CD4-positive, CD25-positive, alpha-beta regulatory T cell (primary cell): ENCODE measurements at regions not wholly inside any gene's neighbourhood (a gene's known extent, or its start where the extent isn't known, plus 50 kb on each side); places are given as distances from the start of the nearest gene placed in this dataset.

Experiments
- ATAC-seq, 2 donors: fragments of 150-1000 bp; cut with Tn5 transposase; one replicate each; pipeline ENCODE4 v1.10.0; 2021; ENCODE audit warnings: low read depth in 2 of 2, moderate number of reproducible peaks in 2 of 2, moderate library complexity in 1 of 2
- DNase-seq, 3 donors: peaks; one replicate each; pipeline versions ENCODE4 v3.0.0 to v3.0.0-alpha.2; 2012 to 2022; ENCODE audit warnings: mixed read lengths in 1 of 3
- H3K27ac ChIP-seq: one replicate; pipeline ENCODE4 v1.7.0; 2013; ENCODE audit warnings: mild to moderate bottlenecking, low read length; ENCODE audit not compliant: insufficient read depth, poor library complexity, severe bottlenecking
- H3K27me3 ChIP-seq: one replicate; pipeline ENCODE4 v1.7.0; 2013; ENCODE audit warnings: low read length; ENCODE audit not compliant: control insufficient read depth, insufficient read depth
- H3K36me3 ChIP-seq: one replicate; pipeline ENCODE4 v1.7.0; 2013; ENCODE audit warnings: mild to moderate bottlenecking, low read length, moderate library complexity; ENCODE audit not compliant: control insufficient read depth, insufficient read depth
- H3K4me1 ChIP-seq: 2 replicates; pipeline ENCODE4 v1.7.0; 2013; ENCODE audit warnings: mild to moderate bottlenecking, low read length; ENCODE audit not compliant: insufficient read depth, control insufficient read depth, poor library complexity, severe bottlenecking
- H3K4me3 ChIP-seq: one replicate; pipeline ENCODE4 v1.7.0; 2013; ENCODE audit warnings: low read depth, mild to moderate bottlenecking, low read length, moderate library complexity
- H3K9me3 ChIP-seq, 2 experiments: 1 replicate in 1 of 2; 2 replicates in 1 of 2; pipeline ENCODE4 v1.7.0; 2013; ENCODE audit warnings: low read length in 2 of 2, mild to moderate bottlenecking in 1 of 2, moderate library complexity in 1 of 2; ENCODE audit not compliant: control insufficient read depth in 2 of 2
- H3K27ac Mint-ChIP-seq, 3 donors: one replicate each; pipeline ENCODE4 v1.8.0; 2020 to 2022; ENCODE audit warnings: mild to moderate bottlenecking in 3 of 3, mixed read lengths in 3 of 3, moderate library complexity in 2 of 3
- H3K27me3 Mint-ChIP-seq: one replicate; pipeline ENCODE4 v1.8.0; 2022; ENCODE audit warnings: mild to moderate bottlenecking, mixed read lengths
- H3K36me3 Mint-ChIP-seq: one replicate; pipeline ENCODE4 v1.8.0; 2020; ENCODE audit warnings: mixed read lengths
- H3K4me1 Mint-ChIP-seq, 4 donors: one replicate each; pipeline ENCODE4 v1.8.0; 2020 to 2022; ENCODE audit warnings: mixed read lengths in 4 of 4, mild to moderate bottlenecking in 1 of 4
- H3K4me3 Mint-ChIP-seq, 4 donors: one replicate each; pipeline ENCODE4 v1.8.0; 2020 to 2022; ENCODE audit warnings: mild to moderate bottlenecking in 4 of 4, mixed read lengths in 4 of 4, moderate library complexity in 3 of 4
- H3K9me3 Mint-ChIP-seq, 7 donors: one replicate each; pipeline ENCODE4 v1.8.0; 2020 to 2022; ENCODE audit warnings: mixed read lengths in 7 of 7, mild to moderate bottlenecking in 3 of 7, moderate library complexity in 2 of 7

GRCh38 chr4:152070854-152071253 lies 310.0 kb upstream of the GATB start:
- no peaks in the 10 kb centered on the region for H3K9me3 ChIP-seq
- peak overlapping the region in 2 of 3 donors; percentile 27 to 64 for H3K27ac Mint-ChIP-seq

GRCh38 chr4:152068866-152069265 lies 308.1 kb upstream of the GATB start:
- H3K9me3 Mint-ChIP-seq = peaks cover 0 to 3% (median 0%) of the 10 kb centered on the region in 7 donors
- no peaks in the 10 kb centered on the region for H3K9me3 ChIP-seq
- H3K27ac ChIP-seq = no peak overlapping the region
- no peaks in the 10 kb centered on the region for H3K36me3 ChIP-seq
- no peak overlapping the region for H3K4me3 Mint-ChIP-seq
- H3K27ac Mint-ChIP-seq = peak overlapping the region in 2 of 3 donors; percentile 43 to 60
- H3K4me1 Mint-ChIP-seq = peaks cover 12 to 55% (median 19%) of the 10 kb centered on the region in 4 donors
- DNase-seq (no peak), ATAC-seq (no peak)
- H3K36me3 Mint-ChIP-seq = peaks cover 6% of the 10 kb centered on the region
- no peaks in the 10 kb centered on the region for H3K27me3 ChIP-seq
- H3K27me3 Mint-ChIP-seq = no peaks in the 10 kb centered on the region
- peaks cover 9% of the 10 kb centered on the region for H3K4me1 ChIP-seq
- H3K4me3 ChIP-seq = no peak overlapping the region

More at GRCh38 chr4:152070854-152071253, 310.0 kb upstream of the GATB start:
- Mint-ChIP-seq H3K4me1 (peaks cover 4 to 58% (median 20%) of the 10 kb centered on the region in 4 donors), H3K27me3 (no peaks in the 10 kb centered on the region), H3K9me3 (peaks cover 0 to 3% (median 0%) of the 10 kb centered on the region in 7 donors), H3K36me3 (peaks cover 6% of the 10 kb centered on the region), H3K4me3 (no peak overlapping the region)
- ATAC-seq (no peak), DNase-seq (no peak)
- Histone ChIP-seq H3K4me3 (no peak overlapping the region), H3K27ac (no peak overlapping the region), H3K4me1 (peaks cover 10% of the 10 kb centered on the region), H3K27me3 (no peaks in the 10 kb centered on the region), H3K36me3 (no peaks in the 10 kb centered on the region)

GRCh38 chr4:152065545-152065944 lies 304.7 kb upstream of the GATB start:
- no peaks in the 10 kb centered on the region for H3K36me3 ChIP-seq
- H3K9me3 ChIP-seq = no peaks in the 10 kb centered on the region
- Mint-ChIP-seq H3K27ac (peak overlapping the region in 1 of 3 donors; percentile 18), H3K36me3 (no peaks in the 10 kb centered on the region), H3K4me1 (peaks cover 9 to 44% (median 16%) of the 10 kb centered on the region in 4 donors), H3K4me3 (no peak overlapping the region), H3K27me3 (peaks cover 4% of the 10 kb centered on the region), H3K9me3 (peaks cover 0 to 3% (median 0%) of the 10 kb centered on the region in 7 donors)
- peak in 1 of 3 donors; percentile 10 for DNase-seq
- peaks cover 6% of the 10 kb centered on the region for H3K4me1 ChIP-seq
- ATAC-seq = no peak
- no peaks in the 10 kb centered on the region for H3K27me3 ChIP-seq
- H3K4me3 ChIP-seq = no peak overlapping the region
- H3K27ac ChIP-seq = no peak overlapping the region

- H3K9me3 Mint-ChIP-seq = peaks cover 0 to 3% (median 0%) of the 10 kb centered on the region in 7 donors
- H3K36me3 ChIP-seq = no peaks in the 10 kb centered on the region
- no peaks in the 10 kb centered on the region for H3K36me3 Mint-ChIP-seq
- H3K27me3 Mint-ChIP-seq = peaks cover 6% of the 10 kb centered on the region
- H3K9me3 ChIP-seq = no peaks in the 10 kb centered on the region
- ATAC-seq (no peak), DNase-seq (no peak)
- H3K4me1 Mint-ChIP-seq = peaks cover 9 to 40% (median 15%) of the 10 kb centered on the region in 4 donors
- peaks cover 6% of the 10 kb centered on the region for H3K4me1 ChIP-seq
- H3K27ac Mint-ChIP-seq = peak overlapping the region in 1 of 3 donors; percentile 4
- no peak overlapping the region for H3K27ac ChIP-seq
- no peak overlapping the region for H3K4me3 ChIP-seq
- H3K27me3 ChIP-seq = peaks cover under 1% of the 10 kb centered on the region
- H3K4me3 Mint-ChIP-seq = no peak overlapping the region
Measured at GRCh38 chr4:152064753-152065152, 303.9 kb upstream of the GATB start.

GRCh38 chr4:152064282-152064681 lies 303.5 kb upstream of the GATB start:
- peaks cover 11% of the 10 kb centered on the region for H3K27me3 Mint-ChIP-seq
- ATAC-seq = no peak
- H3K36me3 Mint-ChIP-seq = no peaks in the 10 kb centered on the region

GRCh38 chr4:152063621-152064240 lies 302.9 kb upstream of the GATB start:
- Mint-ChIP-seq H3K9me3 (peaks cover 0 to 6% (median 0%) of the 10 kb centered on the region in 7 donors), H3K27ac (peak overlapping the region in 2 of 3 donors; percentile 11 to 45), H3K4me3 (no peak overlapping the region), H3K36me3 (no peaks in the 10 kb centered on the region), H3K27me3 (peaks cover 13% of the 10 kb centered on the region), H3K4me1 (peaks cover 7 to 33% (median 13%) of the 10 kb centered on the region in 4 donors)
- DNase-seq (peak in 2 of 3 donors; percentile 15 to 48), ATAC-seq (peak in 1 of 2 donors; percentile 31)
- H3K9me3 ChIP-seq = no peaks in the 10 kb centered on the region
- no peak overlapping the region for H3K27ac ChIP-seq
- H3K4me1 ChIP-seq = peaks cover 3% of the 10 kb centered on the region
- H3K27me3 ChIP-seq = peaks cover 2% of the 10 kb centered on the region
- H3K36me3 ChIP-seq = no peaks in the 10 kb centered on the region
- H3K4me3 ChIP-seq = no peak overlapping the region

More at GRCh38 chr4:152064282-152064681, 303.5 kb upstream of the GATB start:
- H3K4me1 Mint-ChIP-seq = peaks cover 9 to 38% (median 15%) of the 10 kb centered on the region in 4 donors
- H3K4me3 ChIP-seq = no peak overlapping the region
- no peaks in the 10 kb centered on the region for H3K9me3 ChIP-seq
- no peaks in the 10 kb centered on the region for H3K36me3 ChIP-seq
- H3K27ac Mint-ChIP-seq = peak overlapping the region in 1 of 3 donors; percentile 4
- H3K27me3 ChIP-seq = peaks cover 2% of the 10 kb centered on the region
- peaks cover 6% of the 10 kb centered on the region for H3K4me1 ChIP-seq
- DNase-seq = no peak
- H3K4me3 Mint-ChIP-seq = no peak overlapping the region
- H3K9me3 Mint-ChIP-seq = peaks cover 0 to 3% (median 0%) of the 10 kb centered on the region in 7 donors
- no peak overlapping the region for H3K27ac ChIP-seq

- Mint-ChIP-seq H3K4me3 (no peak overlapping the region), H3K27ac (peak overlapping the region in 1 of 3 donors; percentile 45), H3K27me3 (peaks cover 19% of the 10 kb centered on the region), H3K4me1 (peaks cover under 1 to 27% (median 11%) of the 10 kb centered on the region in 4 donors), H3K9me3 (peaks cover 0 to 6% (median 4%) of the 10 kb centered on the region in 7 donors), H3K36me3 (no peaks in the 10 kb centered on the region)
- H3K36me3 ChIP-seq = no peaks in the 10 kb centered on the region
- H3K4me3 ChIP-seq = no peak overlapping the region
- DNase-seq = no peak
- peaks cover 2% of the 10 kb centered on the region for H3K27me3 ChIP-seq
- no peaks in the 10 kb centered on the region for H3K9me3 ChIP-seq
- H3K4me1 ChIP-seq = no peaks in the 10 kb centered on the region
- ATAC-seq = no peak
- no peak overlapping the region for H3K27ac ChIP-seq
Measured at GRCh38 chr4:152062936-152063620, 302.3 kb upstream of the GATB start.
